ENCODE measurements at regions not wholly inside any gene's neighbourhood (a gene's known extent, or its start where the extent isn't known, plus 50 kb on each side); places are given as distances from the start of the nearest gene placed in this dataset.

DNA sequence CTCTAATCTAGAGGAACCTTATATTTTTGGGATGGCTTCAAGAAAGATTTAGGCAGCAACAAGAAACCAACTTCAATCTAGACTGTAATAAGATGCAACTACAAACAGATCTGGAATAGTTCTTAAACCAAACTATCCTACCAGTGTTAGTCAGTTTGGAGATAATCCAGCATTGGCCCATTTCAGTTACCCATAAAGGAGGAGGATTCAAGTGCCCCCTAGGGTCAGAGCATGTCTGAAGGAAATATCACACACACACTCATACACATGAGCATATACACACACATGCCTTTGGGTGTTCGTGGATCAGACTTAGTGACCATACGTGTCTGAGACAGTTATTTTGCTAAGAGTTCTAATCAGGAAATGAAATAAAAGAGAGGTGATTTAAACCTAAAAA lies 261.2 kb downstream of the ADAMTS20 start:
- no peak for TF ChIP-seq CTCF (optimal IDR thresholded peaks at IDR 0.05 in 1 of 3, IDR thresholded peaks at IDR 0.05 in 1 of 3, conservative IDR thresholded peaks at IDR 0.05 in 1 of 3; ENCODE audit: extremely low read depth in 1 of 3, insufficient read depth in 2 of 3, low read length in 3 of 3)
- TF ChIP-seq EZH2 (IDR thresholded peaks at IDR 0.05; ENCODE audit: low read length) = no peak

All from keratinocyte (primary cell).